DMS53 treated with DMSO at 0.1 percent for 48 hours (cell line): ENCODE measurements at regions not wholly inside any gene's neighbourhood (a gene's known extent, or its start where the extent isn't known, plus 50 kb on each side); places are given as distances from the start of the nearest gene placed in this dataset.

Experiments
- DNase-seq: peaks from one replicate; lab custom pipeline; 2025; ENCODE audit not compliant: unreplicated experiment; lab: John Stamatoyannopoulos, UW

- DNase-seq, result no peak
Measured at GRCh38 chr9:17019398-17019797, 115.4 kb upstream of the CNTLN start.

DNA sequence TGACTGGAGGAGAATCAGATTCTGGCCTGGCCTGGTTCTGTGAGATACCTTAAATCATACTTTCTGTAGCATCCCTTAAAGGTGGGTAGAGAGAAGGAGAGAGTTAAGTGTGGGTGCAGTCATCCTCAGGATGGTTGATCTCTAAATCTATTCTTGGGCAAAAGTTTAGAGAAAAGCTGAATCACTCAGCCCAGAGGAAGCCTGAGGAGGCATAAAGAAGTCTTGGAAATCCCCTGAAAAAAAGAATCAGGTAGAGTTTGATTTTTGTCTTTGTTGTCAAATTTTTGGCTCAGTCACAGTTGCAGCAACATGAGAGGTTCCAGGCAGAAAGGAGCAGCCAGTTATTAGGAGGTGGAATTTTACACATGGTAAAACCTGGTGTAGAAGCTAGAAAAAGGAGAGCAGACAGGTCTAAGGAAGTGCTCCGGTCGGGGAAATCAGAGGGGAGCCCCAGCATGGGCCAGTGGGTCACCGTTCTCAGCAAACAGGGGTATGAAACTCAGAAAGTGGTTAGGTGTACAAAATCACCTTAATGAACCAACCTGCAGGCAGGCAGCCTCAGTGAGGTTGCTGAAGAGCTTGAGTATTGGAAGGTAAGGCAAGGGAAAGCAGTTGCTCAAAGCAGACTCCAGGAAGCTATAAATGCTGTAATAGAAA, 116.2 kb upstream of the CNTLN start:
- DNase-seq, result no peak

GRCh38 chr9:17017931-17018491, 116.8 kb upstream of the CNTLN start:
- no peak for DNase-seq

DNA sequence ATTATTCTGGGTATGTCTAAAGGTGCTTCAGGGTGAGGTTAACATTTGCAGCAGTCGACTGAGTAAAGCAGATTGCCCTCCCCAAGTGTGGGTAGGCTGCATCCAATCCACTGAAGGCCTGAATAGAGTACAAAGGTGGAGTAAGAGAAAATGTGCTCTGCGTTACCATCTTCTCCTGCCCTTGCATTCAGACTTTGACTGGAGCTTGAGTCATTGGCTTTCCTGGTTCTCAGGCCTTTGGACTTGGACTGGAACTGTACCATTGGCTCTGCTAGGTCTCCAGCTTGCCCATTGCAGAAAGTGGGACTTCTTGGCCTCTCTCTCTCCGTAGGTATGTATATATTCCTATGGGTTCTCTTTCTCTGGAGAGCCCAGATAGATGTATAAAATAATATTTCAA, 120.9 kb upstream of the CNTLN start:
- DNase-seq, result no peak

- DNase-seq, result no peak
Measured at GRCh38 chr9:17013010-17013409, 121.8 kb upstream of the CNTLN start.

- DNase-seq, result no peak
Measured at GRCh38 chr9:17011880-17012279, 123.0 kb upstream of the CNTLN start.

- DNase-seq, result no peak
Measured at GRCh38 chr9:17009071-17009470, 125.8 kb upstream of the CNTLN start.

DNA sequence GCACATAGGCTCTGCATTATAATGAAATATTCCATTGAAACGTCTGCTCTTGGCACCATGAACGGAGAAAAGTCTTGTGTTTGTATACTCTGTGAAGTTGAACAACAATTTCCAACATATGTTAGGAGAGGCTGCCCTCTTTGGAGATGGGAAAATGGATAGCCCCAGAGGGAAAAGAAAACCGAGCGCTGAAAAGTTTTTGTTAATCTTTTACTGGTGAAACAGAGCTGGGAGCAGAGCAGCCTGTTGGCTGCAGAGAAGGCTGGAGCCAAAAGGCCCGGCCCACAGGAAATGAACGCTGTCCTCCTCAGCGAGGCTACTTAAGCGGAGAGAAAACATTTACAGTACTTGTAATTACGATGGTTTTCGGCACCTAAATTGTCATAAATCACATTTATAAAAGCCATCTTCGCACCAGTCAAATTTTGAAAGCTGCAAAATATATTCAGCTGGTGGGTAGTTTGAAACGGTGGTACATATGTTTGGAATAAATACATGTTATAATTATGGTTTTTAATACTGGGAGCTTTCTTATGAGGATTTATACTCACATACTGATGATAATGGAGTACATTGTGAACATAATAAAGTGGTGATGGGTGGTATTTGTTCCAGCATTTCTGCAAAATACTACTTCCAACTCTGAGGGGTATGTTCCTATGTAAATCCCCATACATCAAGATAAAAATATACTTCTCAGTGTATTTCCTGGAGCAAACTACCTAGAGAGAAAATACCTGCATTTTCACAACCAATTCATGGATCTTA, 129.6 kb upstream of the CNTLN start:
- peak; percentile 38 for DNase-seq

- no peak for DNase-seq
Measured at GRCh38 chr9:17004500-17004899, 130.3 kb upstream of the CNTLN start.

DNA sequence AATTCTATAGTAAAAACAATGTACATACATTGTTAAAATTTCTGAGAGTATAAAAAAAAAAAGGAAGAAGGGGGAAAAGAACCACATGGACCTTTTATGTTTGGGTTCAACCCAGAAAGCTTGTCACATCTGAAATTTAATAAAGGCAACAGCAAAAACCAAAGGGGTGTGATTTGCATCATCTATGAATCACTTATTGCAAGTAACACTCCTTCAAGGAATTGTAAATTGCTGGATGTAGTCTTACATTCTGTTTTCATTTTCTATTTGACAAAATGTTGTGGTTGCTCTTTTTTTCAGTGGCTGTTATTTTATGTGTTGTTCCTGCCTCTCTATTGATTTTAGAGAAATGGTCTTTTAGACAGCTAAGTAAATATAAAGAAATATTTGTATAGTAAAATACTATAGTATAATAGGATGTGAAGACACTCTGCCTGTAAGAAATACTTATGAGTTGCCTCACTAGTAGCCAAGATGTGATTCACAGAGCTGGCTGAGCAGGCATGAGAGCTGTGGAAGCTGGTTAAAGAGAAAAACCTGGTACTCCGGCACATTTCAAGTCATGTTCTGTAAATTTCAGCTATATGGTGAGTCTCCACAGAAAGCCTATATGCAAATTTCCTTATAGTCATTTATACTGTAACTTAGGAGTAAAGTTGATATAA, 131.1 kb upstream of the CNTLN start:
- DNase-seq, result no peak

DNA sequence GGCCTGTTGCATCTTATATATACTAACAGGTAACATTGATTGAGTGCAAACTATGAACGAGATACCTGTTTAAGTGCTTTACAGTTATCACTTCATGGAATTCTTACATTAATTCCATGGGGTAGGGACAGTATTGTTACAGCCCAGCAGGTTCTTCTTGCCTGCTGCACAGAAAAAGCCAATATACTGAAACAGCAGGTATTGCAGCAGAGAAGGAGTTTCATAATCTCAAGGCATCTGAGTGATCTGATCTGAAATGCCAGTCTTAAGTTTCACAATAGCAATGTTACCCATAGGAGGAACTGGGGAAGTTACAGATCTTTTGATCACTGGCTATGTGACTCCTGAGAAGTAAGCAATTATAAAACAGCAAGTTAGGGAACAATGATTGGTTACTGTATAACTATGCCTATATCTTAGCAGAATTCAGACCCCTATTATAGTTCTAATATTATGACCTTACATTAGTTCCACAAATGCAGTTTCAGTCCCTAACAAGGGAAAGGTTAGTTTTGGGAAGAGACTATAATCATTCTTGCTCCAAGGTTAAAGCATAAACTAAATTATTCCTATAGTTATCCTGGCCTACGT, 126.5 kb upstream of the BNC2 start:
- DNase-seq, result no peak

DNA sequence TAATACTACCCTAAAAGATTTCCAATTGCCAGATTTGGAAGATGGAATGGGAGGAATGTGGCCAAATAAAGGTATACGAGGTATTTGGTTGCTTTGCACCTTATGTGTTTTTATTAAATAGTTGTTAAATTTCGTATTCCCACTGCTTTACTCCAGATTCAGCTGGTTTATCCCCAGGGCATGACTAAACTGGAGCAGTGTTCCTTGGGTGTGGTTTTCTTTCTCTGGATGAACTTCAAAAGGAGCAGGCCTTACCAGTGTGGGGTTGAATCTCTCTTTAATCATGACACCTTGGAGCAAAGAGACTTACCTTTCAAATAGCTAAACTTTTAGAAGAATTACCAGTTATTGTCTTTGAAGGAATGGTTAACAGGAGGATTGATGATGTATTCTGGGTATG, 121.7 kb upstream of the BNC2 start:
- DNase-seq, result no peak

GRCh38 chr9:16987026-16987425, 116.6 kb upstream of the BNC2 start:
- no peak for DNase-seq

DNA sequence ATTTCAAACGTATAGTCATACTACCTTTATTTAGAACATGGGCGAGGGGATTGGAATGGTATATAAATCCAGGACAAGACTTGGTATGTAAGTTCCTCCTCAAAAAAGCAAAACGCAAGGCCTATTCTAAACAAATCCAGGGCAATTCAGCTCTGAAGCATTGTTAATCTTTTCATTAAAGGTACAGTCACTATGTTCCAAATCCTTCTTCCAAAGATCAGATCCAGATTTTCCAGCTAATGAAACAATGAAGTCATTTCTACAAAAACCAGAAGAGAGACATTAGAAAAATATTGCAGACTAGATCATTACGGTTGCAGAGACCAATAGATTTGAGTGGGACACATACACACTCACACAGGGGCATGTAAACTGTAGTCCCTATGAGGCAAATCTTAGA, 116.1 kb upstream of the BNC2 start:
- no peak for DNase-seq

GRCh38 chr9:16985559-16986348, 115.3 kb upstream of the BNC2 start:
- DNase-seq, result no peak

DNA sequence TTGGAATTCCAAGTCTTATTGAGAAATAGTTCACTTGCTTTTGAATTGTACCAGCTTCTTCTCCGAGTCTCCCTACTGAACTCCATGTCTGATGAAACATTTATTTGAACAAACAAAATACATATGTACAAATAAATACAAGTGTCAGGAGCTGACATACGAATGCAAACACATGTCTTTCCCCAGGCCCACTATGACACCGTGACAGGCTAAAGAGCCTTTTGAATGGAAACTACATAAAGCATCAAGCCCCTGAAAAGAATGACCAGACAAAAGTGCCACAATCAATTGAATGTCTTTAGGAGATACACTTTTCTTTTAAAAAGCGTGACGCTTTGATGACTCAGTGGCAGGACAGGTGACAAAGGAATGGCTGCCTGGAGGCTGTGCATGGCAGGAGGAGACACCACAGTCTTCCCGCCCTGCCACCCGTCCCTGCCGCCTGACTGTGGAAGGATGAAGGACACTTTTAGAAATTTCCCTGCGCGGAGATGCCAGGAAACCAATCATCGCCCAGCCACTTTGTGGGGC, 112.4 kb upstream of the BNC2 start:
- peak; percentile 5 for DNase-seq

DNA sequence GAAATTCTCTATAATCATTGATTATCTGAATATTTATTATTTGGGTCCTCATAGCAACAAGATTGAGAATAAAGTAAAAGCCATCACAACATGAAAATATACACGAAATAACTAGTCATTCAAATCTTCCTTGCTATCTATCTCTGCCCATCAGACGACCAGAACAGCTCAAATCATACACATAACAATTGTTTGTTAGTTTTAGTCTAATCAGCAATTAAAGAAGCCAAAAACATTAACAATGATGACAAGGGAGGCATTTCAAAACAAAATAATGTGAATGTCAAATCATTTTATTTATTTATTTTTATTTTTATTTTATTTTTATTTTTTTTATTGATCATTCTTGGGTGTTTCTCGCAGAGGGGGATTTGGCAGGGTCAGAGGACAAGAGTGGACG, 106.0 kb upstream of the BNC2 start:
- no peak for DNase-seq

DNA sequence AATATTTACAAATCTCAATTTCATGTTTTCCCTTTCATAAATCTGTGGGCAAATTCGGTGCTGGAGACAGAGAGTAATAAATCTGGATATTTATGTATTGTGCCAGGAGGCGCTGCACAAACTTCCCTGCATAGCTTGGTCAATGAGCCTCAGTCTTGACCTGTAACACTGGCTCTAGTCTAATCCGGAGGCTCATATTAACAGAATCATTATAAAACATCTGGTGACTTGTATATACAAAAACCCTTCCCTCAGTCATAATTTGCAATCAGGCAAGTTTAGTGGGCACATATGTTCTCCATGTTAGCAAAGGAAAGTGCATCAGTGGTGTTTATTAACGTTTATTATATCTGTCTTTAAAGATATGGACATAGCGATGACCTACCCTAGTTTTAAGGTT, 104.0 kb upstream of the BNC2 start:
- no peak for DNase-seq

DNA sequence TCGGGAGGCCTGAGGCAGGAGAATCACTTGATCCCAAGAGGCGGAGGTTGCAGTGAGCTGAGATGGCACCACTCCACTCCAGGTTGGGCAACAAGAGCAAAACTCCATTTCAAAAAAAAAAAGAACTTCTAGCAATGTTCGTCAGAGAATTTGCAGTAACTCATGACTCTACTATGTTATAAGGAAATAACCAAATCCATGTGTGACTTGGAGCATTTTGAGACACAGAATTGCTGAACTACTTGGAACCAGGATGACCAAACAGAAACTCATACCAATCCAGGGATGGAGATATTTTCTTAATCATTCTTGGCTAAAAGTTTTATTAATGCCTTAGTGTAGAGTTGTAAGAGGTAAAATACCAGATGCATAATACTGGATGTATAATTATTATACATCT, 99.9 kb upstream of the BNC2 start:
- no peak for DNase-seq

DNA sequence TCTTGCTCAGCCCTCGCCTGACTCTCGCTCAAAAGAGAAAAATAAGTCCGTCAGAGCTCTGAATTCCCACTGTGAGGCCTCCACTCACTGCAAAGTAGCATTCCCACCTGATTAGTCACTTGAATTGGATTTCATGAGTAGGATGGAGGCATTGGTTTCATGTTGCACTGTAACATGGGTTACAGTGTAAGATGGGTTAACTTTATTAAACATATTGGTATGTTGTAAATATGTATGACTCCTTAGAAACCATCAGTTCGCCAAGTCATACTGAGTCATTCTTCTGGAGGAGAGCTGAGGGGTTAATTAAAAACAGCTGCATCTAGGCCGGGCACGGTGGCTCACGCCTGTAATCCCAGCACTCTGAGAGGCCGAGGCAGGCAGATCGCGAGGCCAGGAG, 93.8 kb upstream of the BNC2 start:
- DNase-seq, result no peak

GRCh38 chr9:16960084-16960483, 89.6 kb upstream of the BNC2 start:
- no peak for DNase-seq
